PC-3 (cell line): ENCODE measurements at regions not wholly inside any gene's neighbourhood (a gene's known extent, or its start where the extent isn't known, plus 50 kb on each side); places are given as distances from the start of the nearest gene placed in this dataset.

Source experiments
- ATAC-seq: fragments of 200-7000 bp; cut with Tn5 transposase; 2 replicates; pipeline ENCODE4 v1.9.1; 2020; ENCODE audit warnings: mild to moderate bottlenecking, moderate library complexity
- BruUV-seq: library from RNA; stranded (reverse); fragments of 400-500 nt; replicated peaks from 2 replicates; lab custom pipeline; 2021; lab: Mats Ljungman, UMichigan
- CTCF ChIA-PET: fragments of 300-600 bp; sonication (Branson Sonifier 250); formaldehyde crosslinking; loops from one replicate; lab custom pipeline; 2022; ENCODE audit warnings: antibody characterized with exemption; lab: Charles Lee
- POLR2A ChIA-PET: fragments of 300-600 bp; sonication (Branson Sonifier 250); formaldehyde crosslinking; loops from one replicate; lab custom pipeline; 2022; ENCODE audit warnings: antibody characterized with exemption; ENCODE audit not compliant: unreplicated experiment; lab: Charles Lee
- DNase-seq: peaks from one replicate; pipeline ENCODE4 v3.0.0-alpha.2; 2015
- H2AFZ ChIP-seq: fragments of 300-600 bp; sonication (generic); 2 replicates; pipeline ENCODE4 v1.6.0; 2016; ENCODE audit warnings: antibody characterized with exemption, low read length
- H3F3A ChIP-seq: fragments of 300-600 bp; sonication (generic); one replicate; pipeline ENCODE4 v1.6.0; 2017; ENCODE audit warnings: antibody characterized with exemption, low read length, control low read depth, mild to moderate bottlenecking; ENCODE audit not compliant: unreplicated experiment
- H3K27ac ChIP-seq: fragments of 300-600 bp; sonication (generic); 2 replicates; pipeline ENCODE4 v1.5.1; 2016; ENCODE audit warnings: mild to moderate bottlenecking, low read length
- H3K27me3 ChIP-seq: fragments of 300-600 bp; sonication (generic); 2 replicates; pipeline ENCODE4 v1.6.1; 2016; ENCODE audit warnings: low read length, mixed read lengths
- H3K36me3 ChIP-seq: fragments of 300-600 bp; sonication (generic); 2 replicates; pipeline ENCODE4 v1.6.1; 2016; ENCODE audit warnings: low read depth, mixed run types, low read length, mixed read lengths
- H3K4me1 ChIP-seq: fragments of 300-600 bp; sonication (generic); 2 replicates; pipeline ENCODE4 v1.5.1; 2016; ENCODE audit warnings: low read length; ENCODE audit not compliant: insufficient read depth
- H3K4me2 ChIP-seq: fragments of 300-600 bp; sonication (generic); 2 replicates; pipeline ENCODE4 v1.6.0; 2016; ENCODE audit warnings: low read length
- H3K4me3 ChIP-seq: fragments of 300-600 bp; sonication (generic); 2 replicates; pipeline ENCODE4 v1.5.1; 2016; ENCODE audit warnings: mild to moderate bottlenecking, low read length, mixed read lengths
- H3K79me2 ChIP-seq: fragments of 300-600 bp; sonication (generic); 2 replicates; pipeline ENCODE4 v1.6.1; 2017; ENCODE audit warnings: low read length, mixed read lengths
- H3K9ac ChIP-seq: fragments of 300-600 bp; sonication (generic); 2 replicates; pipeline ENCODE4 v1.6.0; 2016; ENCODE audit warnings: mild to moderate bottlenecking, low read length
- H3K9me2 ChIP-seq: fragments of 300-600 bp; sonication (generic); replicated peaks from 2 replicates; pipeline ENCODE4 v1.6.1; 2016; ENCODE audit warnings: mixed run types, low read length, mixed read lengths
- H3K9me3 ChIP-seq: fragments of 300-600 bp; sonication (generic); 2 replicates; pipeline ENCODE4 v1.6.1; 2016; ENCODE audit warnings: low read length, mixed read lengths
- H4K20me1 ChIP-seq: fragments of 300-600 bp; sonication (generic); 2 replicates; pipeline ENCODE4 v1.6.1; 2016; ENCODE audit warnings: low read length, mixed read lengths
- EZH2 ChIP-seq: fragments of 300-600 bp; sonication (generic); IDR thresholded peaks from one replicate; pipeline ENCODE4 v1.6.1; 2017; ENCODE audit warnings: antibody characterized with exemption, mild to moderate bottlenecking, low read length; ENCODE audit not compliant: unreplicated experiment
- EZH2phosphoT487 ChIP-seq: fragments of 300-600 bp; sonication (generic); IDR thresholded peaks from 2 replicates; pipeline ENCODE4 v1.6.1; 2018; ENCODE audit warnings: mild to moderate bottlenecking, antibody characterized with exemption, low read length, borderline replicate concordance
- intact Hi-C: fragments of 100-400 bp; cut with micrococcal nuclease; formaldehyde crosslinking; loops from 2 replicates; pipeline ENCODE4 v1.9.0; 2023
- TF ChIP-seq, protein P1 (sequence below): fragments of 300-600 bp; sonication (generic); conservative IDR thresholded peaks from 2 replicates; pipeline ENCODE4 v1.5.1; 2017; ENCODE audit warnings: antibody characterized with exemption, low read depth, mild to moderate bottlenecking, low read length

DNA sequence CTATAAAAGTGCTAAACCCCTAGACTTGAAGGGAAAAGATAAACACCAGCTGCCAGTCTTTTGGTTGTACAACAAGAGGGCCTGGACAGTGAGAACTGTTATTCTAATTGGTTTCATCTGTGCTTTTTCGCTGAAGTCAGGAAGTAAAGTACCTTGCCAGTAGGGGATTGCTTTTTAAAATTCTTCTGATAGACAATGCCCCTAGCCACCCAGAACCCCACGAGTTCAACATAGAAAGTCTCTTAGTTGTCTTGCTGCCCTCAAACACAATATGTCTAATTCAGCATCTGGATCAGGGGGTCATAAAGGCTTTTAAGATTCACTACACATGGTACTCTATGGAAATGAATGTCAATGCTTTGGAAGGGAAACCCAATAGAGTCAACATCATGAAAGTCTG lies 289.2 kb downstream of the TBX15 start:
- Histone ChIP-seq H3K4me2 (no peak overlapping the region), H3K36me3 (no peaks in the 10 kb centered on the region), H3K27me3 (no peaks in the 10 kb centered on the region), H3K9me3 (no peaks in the 10 kb centered on the region), H3K9me2 (no peaks in the 10 kb centered on the region), H3K9ac (no peak overlapping the region), H3K79me2 (no peaks in the 10 kb centered on the region), H3F3A (no peaks in the 10 kb centered on the region), H3K27ac (no peak overlapping the region), H3K4me3 (no peak overlapping the region), H3K4me1 (no peaks in the 10 kb centered on the region), H2AFZ (no peak overlapping the region), H4K20me1 (no peaks in the 10 kb centered on the region)
- no TSS peak for BruUV-seq
- intact Hi-C loops = no loop called here
- TF ChIP-seq EZH2phosphoT487 (no peak), EZH2 (no peak)
- TF ChIP-seq, protein P1, sequence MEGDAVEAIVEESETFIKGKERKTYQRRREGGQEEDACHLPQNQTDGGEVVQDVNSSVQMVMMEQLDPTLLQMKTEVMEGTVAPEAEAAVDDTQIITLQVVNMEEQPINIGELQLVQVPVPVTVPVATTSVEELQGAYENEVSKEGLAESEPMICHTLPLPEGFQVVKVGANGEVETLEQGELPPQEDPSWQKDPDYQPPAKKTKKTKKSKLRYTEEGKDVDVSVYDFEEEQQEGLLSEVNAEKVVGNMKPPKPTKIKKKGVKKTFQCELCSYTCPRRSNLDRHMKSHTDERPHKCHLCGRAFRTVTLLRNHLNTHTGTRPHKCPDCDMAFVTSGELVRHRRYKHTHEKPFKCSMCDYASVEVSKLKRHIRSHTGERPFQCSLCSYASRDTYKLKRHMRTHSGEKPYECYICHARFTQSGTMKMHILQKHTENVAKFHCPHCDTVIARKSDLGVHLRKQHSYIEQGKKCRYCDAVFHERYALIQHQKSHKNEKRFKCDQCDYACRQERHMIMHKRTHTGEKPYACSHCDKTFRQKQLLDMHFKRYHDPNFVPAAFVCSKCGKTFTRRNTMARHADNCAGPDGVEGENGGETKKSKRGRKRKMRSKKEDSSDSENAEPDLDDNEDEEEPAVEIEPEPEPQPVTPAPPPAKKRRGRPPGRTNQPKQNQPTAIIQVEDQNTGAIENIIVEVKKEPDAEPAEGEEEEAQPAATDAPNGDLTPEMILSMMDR = no peak
- ATAC-seq (no peak), DNase-seq (no peak)
- ChIA-PET POLR2A (no interaction called here), CTCF (no interaction called here)

DNA sequence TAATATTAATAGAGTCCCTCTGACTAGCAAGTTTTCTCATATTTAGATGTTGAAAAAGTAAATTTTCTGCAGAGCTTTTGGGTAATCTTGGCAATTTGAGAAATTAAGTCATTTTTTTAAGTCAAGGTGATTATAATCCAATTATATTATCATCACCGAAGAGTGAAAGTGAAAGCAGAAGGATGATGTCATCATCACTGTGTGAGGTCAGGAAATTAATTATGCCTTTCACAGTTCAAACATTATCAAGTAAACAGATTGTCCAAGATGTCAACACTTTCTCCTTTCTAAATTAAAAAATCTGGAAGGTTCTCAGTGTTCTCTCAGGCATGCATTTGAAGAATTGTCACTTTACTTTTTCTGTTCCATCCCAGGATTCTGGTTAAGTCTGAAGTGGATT lies 296.0 kb downstream of the TBX15 start:
- no peaks in the 10 kb centered on the region for H3K4me1 ChIP-seq
- CTCF ChIA-PET = no interaction called here
- H3K4me2 ChIP-seq = no peak overlapping the region
- no peak overlapping the region for H3K9ac ChIP-seq
- H3K27ac ChIP-seq = no peak overlapping the region
- H3K9me3 ChIP-seq = no peaks in the 10 kb centered on the region
- no peaks in the 10 kb centered on the region for H4K20me1 ChIP-seq
- BruUV-seq = no TSS peak
- H3F3A ChIP-seq = no peaks in the 10 kb centered on the region
- no peaks in the 10 kb centered on the region for H3K27me3 ChIP-seq
- intact Hi-C loops = no loop called here
- TF ChIP-seq, protein P1 = no peak
- TF ChIP-seq EZH2 = no peak
- TF ChIP-seq EZH2phosphoT487 = no peak
- POLR2A ChIA-PET = no interaction called here
- H3K36me3 ChIP-seq = no peaks in the 10 kb centered on the region
- DNase-seq (no peak), ATAC-seq (no peak)
- no peak overlapping the region for H2AFZ ChIP-seq
- no peaks in the 10 kb centered on the region for H3K9me2 ChIP-seq
- H3K79me2 ChIP-seq = no peaks in the 10 kb centered on the region
- no peak overlapping the region for H3K4me3 ChIP-seq

DNA sequence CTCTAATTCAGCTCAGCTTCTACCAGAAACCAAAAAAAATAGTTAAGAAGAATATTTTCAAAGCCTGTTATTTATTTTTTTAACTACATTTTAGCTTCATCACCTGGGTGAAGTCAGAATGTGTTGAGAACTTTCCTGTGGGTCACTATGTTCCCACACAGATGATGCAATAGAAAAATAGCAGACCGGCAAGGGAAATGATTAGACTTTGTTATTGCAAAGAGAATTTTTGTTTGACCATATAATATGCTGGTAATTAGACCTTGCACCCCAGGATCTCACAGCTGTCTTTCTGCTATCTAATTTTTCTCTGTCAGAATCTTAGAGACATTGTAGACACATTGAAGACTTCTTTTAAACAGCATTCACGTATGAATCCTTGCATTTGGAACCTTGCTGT lies 299.3 kb downstream of the TBX15 start:
- ChIA-PET CTCF (no interaction called here), POLR2A (no interaction called here)
- Histone ChIP-seq H3K27me3 (peaks cover 5% of the 10 kb centered on the region; the same call in 1 of the 2 replicates), H3K9me2 (no peaks in the 10 kb centered on the region), H3K4me3 (no peak overlapping the region), H4K20me1 (no peaks in the 10 kb centered on the region), H3K4me2 (no peak overlapping the region), H3K4me1 (no peaks in the 10 kb centered on the region), H3K9ac (no peak overlapping the region), H3F3A (no peaks in the 10 kb centered on the region), H3K79me2 (no peaks in the 10 kb centered on the region), H3K27ac (no peak overlapping the region), H2AFZ (no peak overlapping the region), H3K36me3 (no peaks in the 10 kb centered on the region), H3K9me3 (no peaks in the 10 kb centered on the region)
- no TSS peak for BruUV-seq
- intact Hi-C loops = no loop called here
- no peak for DNase-seq
- no peak for ATAC-seq
- no peak for TF ChIP-seq EZH2
- TF ChIP-seq EZH2phosphoT487 = no peak
- TF ChIP-seq, protein P1 = no peak
